PFSK-1 (cell line): ENCODE measurements at regions not wholly inside any gene's neighbourhood (a gene's known extent, or its start where the extent isn't known, plus 50 kb on each side); places are given as distances from the start of the nearest gene placed in this dataset.

Source experiments
- POLR2AphosphoS5 ChIP-seq: IDR thresholded peaks from 2 replicates; pipeline ENCODE4 v1.6.1; 2012; ENCODE audit warnings: low read depth, mild to moderate bottlenecking, control low read depth, low read length, moderate library complexity
- SIN3A ChIP-seq: IDR thresholded peaks from 2 replicates; pipeline ENCODE4 v1.6.1; 2012; ENCODE audit warnings: mild to moderate bottlenecking, low read length, moderate library complexity, borderline replicate concordance; ENCODE audit not compliant: insufficient read depth

DNA sequence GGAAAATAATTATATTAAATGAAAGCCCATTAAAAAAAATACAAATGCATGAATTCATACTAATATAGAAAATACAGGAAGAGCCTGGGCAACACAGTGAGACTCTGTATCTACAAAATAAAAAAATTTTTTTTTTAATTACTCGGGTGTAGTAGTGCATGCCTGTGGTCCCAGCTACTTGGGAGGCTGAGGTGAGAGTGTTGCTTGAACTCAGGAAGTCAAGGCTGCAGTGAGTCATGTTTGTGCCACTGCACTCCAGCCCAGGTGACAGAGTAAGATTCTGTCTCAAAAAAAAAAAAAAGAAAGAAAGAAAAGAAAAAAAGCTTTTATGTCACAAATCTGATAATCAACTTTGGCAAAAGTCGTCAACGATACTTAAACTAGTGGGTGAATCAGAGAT, 80.6 kb upstream of the PLEKHA5 start:
- TF ChIP-seq POLR2AphosphoS5 = no peak
- TF ChIP-seq SIN3A = no peak
